GM21423 (cell line): ENCODE measurements at regions not wholly inside any gene's neighbourhood (a gene's known extent, or its start where the extent isn't known, plus 50 kb on each side); places are given as distances from the start of the nearest gene placed in this dataset.
"Not testable (repeated sequence)": the region's sequence is repeated elsewhere in the genome, so short reads cannot be mapped to it uniquely, and the experiment has no call there.

Source experiments
- ATAC-seq: cut with Tn5 transposase; IDR thresholded peaks from one replicate; pipeline ENCODE4 v1.9.1; 2021; ENCODE audit warnings: mild to moderate bottlenecking, moderate library complexity; ENCODE audit not compliant: unreplicated experiment

- no peak for ATAC-seq
Measured at GRCh38 chr9:82757924-82758323, 305.0 kb downstream of the RASEF start.

- no peak for ATAC-seq
Measured at GRCh38 chr9:82761027-82761426, 301.9 kb downstream of the RASEF start.

- no peak for ATAC-seq
Measured at GRCh38 chr9:82761956-82762355, 301.0 kb downstream of the RASEF start.

- ATAC-seq, result no peak
Measured at GRCh38 chr9:82763656-82764055, 299.3 kb downstream of the RASEF start.

- ATAC-seq, result no peak
Measured at GRCh38 chr9:82764061-82764668, 298.8 kb downstream of the RASEF start.

DNA sequence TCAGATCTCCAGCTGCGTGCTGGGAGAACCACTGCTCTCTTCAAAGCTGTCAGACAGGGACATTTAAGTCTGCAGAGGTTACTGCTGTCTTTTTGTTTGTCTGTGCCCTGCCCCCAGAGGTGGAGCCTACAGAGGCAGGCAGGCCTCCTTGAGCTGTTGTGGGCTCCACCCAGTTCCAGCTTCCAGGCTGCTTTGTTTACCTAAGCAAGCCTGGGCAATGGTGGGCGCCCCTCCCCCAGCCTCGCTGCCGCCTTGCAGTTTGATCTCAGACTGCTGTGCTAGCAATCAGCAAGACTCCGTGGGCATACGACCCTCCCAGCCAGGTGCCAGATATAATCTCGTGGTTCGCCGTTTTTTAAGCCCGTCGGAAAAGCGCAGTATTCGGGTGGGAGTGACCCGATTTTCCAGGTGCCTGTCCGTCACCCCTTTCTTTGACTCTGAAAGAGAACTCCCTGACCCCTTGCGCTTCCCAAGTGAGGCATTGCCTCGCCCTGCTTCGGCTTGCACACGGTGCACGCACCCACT lies 288.2 kb downstream of the RASEF start:
- not testable (repeated sequence) for ATAC-seq

DNA sequence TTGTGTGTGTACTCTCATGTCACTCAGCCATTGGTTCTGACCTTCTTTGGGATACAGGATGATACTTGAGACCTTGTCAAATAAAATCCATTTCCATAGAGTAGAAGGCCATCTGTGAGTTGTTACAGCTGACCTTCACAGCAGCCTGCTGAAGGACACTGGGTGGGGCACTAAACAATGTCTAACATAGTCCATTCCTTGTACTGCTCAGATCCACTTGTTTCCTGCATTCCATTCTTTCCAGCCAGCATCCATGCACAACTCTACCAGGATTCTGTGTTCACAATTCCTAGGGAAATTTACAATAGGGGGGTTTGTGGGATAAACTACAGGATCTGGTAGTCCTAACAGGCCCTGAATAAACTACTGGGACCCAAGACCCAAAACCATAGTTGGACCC lies 286.4 kb downstream of the RASEF start:
- ATAC-seq, result no peak

- no peak for ATAC-seq
Measured at GRCh38 chr9:82777366-82777765, 285.6 kb downstream of the RASEF start.

DNA sequence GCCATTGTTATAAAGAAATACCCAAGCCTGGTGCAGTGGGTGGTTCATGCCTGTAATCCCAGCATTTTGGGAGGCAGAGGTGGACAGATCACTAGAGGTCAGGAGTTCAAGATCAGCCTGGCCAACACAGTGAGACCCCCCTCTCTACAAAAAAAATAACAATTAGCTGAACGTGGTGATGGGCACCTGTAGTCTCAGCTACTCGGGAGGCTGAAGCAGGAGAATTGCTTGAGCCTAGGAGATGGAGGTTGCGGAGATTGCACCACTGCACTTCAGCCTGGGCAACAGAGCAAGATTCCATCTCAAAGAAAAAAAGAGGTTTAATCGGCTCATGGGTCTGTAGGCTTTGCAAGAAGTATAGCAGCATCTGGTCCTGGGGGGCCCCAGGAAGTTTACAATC lies 284.0 kb downstream of the RASEF start:
- ATAC-seq, result not testable (repeated sequence)

DNA sequence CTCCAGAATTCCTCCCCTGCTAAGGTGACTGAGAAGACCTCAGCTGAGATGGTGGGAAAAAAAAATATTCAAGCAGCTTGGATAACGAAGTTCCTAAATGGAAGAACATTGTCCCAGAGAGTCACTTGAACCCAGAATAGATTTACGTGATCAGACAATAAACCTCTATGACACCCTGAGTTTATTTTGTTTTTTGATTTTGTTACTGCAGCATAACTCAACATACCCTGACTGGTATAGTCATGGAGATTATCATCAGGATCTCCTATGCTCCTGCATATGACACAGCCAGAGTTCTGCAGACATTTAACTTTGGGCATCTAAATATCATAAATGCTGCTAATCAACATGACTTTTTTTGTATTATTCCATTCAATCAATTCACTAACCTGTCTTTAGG lies 282.9 kb downstream of the RASEF start:
- no peak for ATAC-seq

GRCh38 chr9:82781921-82782392 lies 281.0 kb downstream of the RASEF start:
- no peak for ATAC-seq

DNA sequence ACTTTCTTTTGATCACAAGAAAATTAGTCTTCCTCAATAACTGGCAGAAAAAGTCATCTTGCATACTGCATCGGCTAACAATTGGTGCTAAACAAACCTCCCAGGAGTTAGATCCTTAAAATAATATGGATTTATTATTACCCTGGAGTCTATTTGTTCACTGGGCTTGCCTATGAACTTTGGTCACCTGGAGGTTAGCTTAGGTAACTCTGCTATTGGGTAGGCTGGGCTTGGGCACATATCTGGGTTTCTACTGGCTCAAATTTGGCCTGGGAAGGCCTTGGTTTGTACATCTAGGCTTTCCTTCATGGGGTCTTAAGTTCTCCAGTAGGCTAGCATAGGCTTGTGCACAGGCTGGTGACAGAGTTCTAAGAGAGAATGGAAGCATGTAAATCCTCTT lies 279.9 kb downstream of the RASEF start:
- ATAC-seq, result no peak

GRCh38 chr9:82784589-82784988 lies 278.4 kb downstream of the RASEF start:
- no peak for ATAC-seq

- ATAC-seq, result no peak
Measured at GRCh38 chr9:82789155-82789824, 273.7 kb downstream of the RASEF start.

GRCh38 chr9:82790875-82791274 lies 272.1 kb downstream of the RASEF start:
- ATAC-seq, result no peak

- ATAC-seq, result no peak
Measured at GRCh38 chr9:82791692-82792091, 271.2 kb downstream of the RASEF start.

GRCh38 chr9:82797534-82797933 lies 265.4 kb downstream of the RASEF start:
- no peak for ATAC-seq

DNA sequence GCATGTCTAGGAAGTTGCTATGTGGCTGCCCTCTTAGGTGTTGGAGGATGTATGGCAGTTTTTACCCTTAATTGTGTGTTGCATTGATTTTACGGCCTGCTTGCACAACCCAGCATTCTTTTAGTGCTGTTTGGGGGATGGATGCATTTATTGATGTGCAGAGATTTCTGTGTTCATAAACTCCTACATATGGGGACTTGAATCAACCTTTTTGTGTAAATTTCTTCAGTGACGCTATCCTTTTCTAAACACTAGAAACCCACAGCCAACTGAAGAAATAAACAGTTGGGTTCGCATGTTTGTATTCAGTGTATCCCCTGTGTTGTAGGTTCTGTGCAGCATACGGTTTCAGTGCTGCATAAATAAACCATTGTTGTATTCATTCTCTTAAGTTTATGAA lies 263.7 kb downstream of the RASEF start:
- no peak for ATAC-seq

DNA sequence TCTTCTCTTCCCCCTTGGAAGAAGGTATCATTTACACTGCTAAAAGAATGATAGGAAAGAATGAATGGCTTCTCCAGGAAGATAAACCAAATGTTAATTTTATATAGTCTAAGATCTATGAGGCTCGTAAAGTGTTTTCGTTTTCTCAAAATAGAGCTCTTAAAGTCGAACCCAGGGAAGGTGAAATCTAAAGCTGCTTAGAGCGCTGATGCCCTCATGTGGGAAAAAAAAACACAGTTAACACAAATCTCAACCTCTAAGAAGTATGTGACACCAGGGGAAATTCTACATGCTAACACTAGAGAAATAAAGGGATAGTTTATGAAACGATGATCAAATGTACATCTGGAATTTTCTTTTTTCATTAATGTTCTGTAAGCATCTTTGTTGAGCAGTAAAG lies 257.9 kb downstream of the RASEF start:
- ATAC-seq, result no peak

- ATAC-seq, result no peak
Measured at GRCh38 chr9:82808478-82808877, 254.5 kb downstream of the RASEF start.

- ATAC-seq, result no peak
Measured at GRCh38 chr9:82810915-82811314, 252.0 kb downstream of the RASEF start.

- no peak for ATAC-seq
Measured at GRCh38 chr9:82819260-82819659, 243.7 kb downstream of the RASEF start.
